Fibroblast of lung (primary cell): ENCODE measurements at regions not wholly inside any gene's neighbourhood (a gene's known extent, or its start where the extent isn't known, plus 50 kb on each side); places are given as distances from the start of the nearest gene placed in this dataset.

Source experiments
- DNase-seq, 2 donors: peaks; one replicate each; pipeline versions ENCODE4 v3.0.0 to v3.0.0-alpha.2; 2010; ENCODE audit warnings: low read depth in 2 of 2
- H2AFZ ChIP-seq: 2 replicates; pipeline ENCODE4 v1.5.1; 2012; ENCODE audit warnings: low read length, control low read depth, inconsistent platforms
- H3K27ac ChIP-seq: 2 replicates; pipeline ENCODE4 v1.5.1; 2011; ENCODE audit warnings: low read length, control low read depth; ENCODE audit not compliant: insufficient read depth
- H3K27me3 ChIP-seq: 2 replicates; pipeline ENCODE4 v1.5.1; 2011; ENCODE audit warnings: mild to moderate bottlenecking, low read length; ENCODE audit not compliant: control insufficient read depth, insufficient read depth
- H3K36me3 ChIP-seq: 2 replicates; pipeline ENCODE4 v1.5.1; 2011; ENCODE audit warnings: low read length; ENCODE audit not compliant: control insufficient read depth, insufficient read depth
- H3K4me1 ChIP-seq: 2 replicates; pipeline ENCODE4 v1.5.1; 2011; ENCODE audit warnings: low read length; ENCODE audit not compliant: control insufficient read depth, insufficient read depth; ENCODE audit errors: extremely low read depth
- H3K4me2 ChIP-seq: 2 replicates; pipeline ENCODE4 v1.5.1; 2011; ENCODE audit warnings: low read length, control low read depth; ENCODE audit not compliant: insufficient read depth; ENCODE audit errors: extremely low read depth
- H3K4me3 ChIP-seq, 4 experiments: fragments of 200-600 bp in 1 of 4; sonication (generic) in 1 of 4; replicated peaks in 1 of 4; 2 replicates each; pipeline ENCODE4 v1.5.1; 2011 to 2016; ENCODE audit warnings: low read length in 4 of 4, low read depth in 3 of 4, mild to moderate bottlenecking in 3 of 4, control low read depth in 2 of 4, inconsistent platforms in 1 of 4, mixed read lengths in 1 of 4; ENCODE audit not compliant: insufficient read depth in 1 of 4; ENCODE audit errors: control extremely low read depth in 1 of 4
- H3K79me2 ChIP-seq: 2 replicates; pipeline ENCODE4 v1.5.1; 2012; ENCODE audit warnings: mild to moderate bottlenecking, low read length, inconsistent platforms; ENCODE audit not compliant: control insufficient read depth, insufficient read depth
- H3K9ac ChIP-seq: 2 replicates; pipeline ENCODE4 v1.5.1; 2011; ENCODE audit warnings: mild to moderate bottlenecking, low read length, control low read depth; ENCODE audit not compliant: insufficient read depth
- H3K9me3 ChIP-seq: 2 replicates; pipeline ENCODE4 v1.5.1; 2012; ENCODE audit warnings: low read depth, low read length; ENCODE audit not compliant: control insufficient read depth, insufficient read depth
- H4K20me1 ChIP-seq: 2 replicates; pipeline ENCODE4 v1.5.1; 2011; ENCODE audit warnings: low read length; ENCODE audit not compliant: control insufficient read depth, insufficient read depth; ENCODE audit errors: extremely low read depth
- CTCF ChIP-seq, 2 donors: IDR thresholded peaks in 1 of 2; conservative IDR thresholded peaks in 1 of 2; 1 replicate in 1 of 2; 2 replicates in 1 of 2; pipeline ENCODE4 v1.5.1; 2011 to 2012; ENCODE audit warnings: low read length in 2 of 2, control low read depth in 1 of 2, inconsistent platforms in 1 of 2, low read depth in 1 of 2, mild to moderate bottlenecking in 1 of 2
- EZH2 ChIP-seq: IDR thresholded peaks from 2 replicates; pipeline ENCODE4 v1.5.1; 2012; ENCODE audit warnings: low read length, control low read depth, mild to moderate bottlenecking; ENCODE audit errors: missing control alignments

- Histone ChIP-seq H3K79me2 (no peaks in the 10 kb centered on the region), H3K27ac (no peak overlapping the region), H3K4me3 (no peak overlapping the region), H3K4me1 (no peaks in the 10 kb centered on the region), H3K36me3 (no peaks in the 10 kb centered on the region), H2AFZ (no peak overlapping the region), H3K9me3 (no peaks in the 10 kb centered on the region), H3K9ac (no peak overlapping the region), H3K27me3 (no peaks in the 10 kb centered on the region), H3K4me2 (no peak overlapping the region), H4K20me1 (no peaks in the 10 kb centered on the region)
- TF ChIP-seq EZH2, result no peak
- no peak for TF ChIP-seq CTCF (conservative IDR thresholded peaks at IDR 0.05 in 1 of 2, IDR thresholded peaks at IDR 0.05 in 1 of 2; ENCODE audit: low read depth in 1 of 2, low read length in 2 of 2)
- DNase-seq, result no peak
These were observed 432.4 kb downstream of the ACTL7B start for GRCh38 chr9:108423433-108423832.

- Histone ChIP-seq H3K9ac (no peak overlapping the region), H3K27ac (no peak overlapping the region), H3K4me2 (no peak overlapping the region), H2AFZ (no peak overlapping the region), H3K9me3 (no peaks in the 10 kb centered on the region), H3K4me3 (no peak overlapping the region), H3K27me3 (no peaks in the 10 kb centered on the region), H3K36me3 (no peaks in the 10 kb centered on the region), H4K20me1 (no peaks in the 10 kb centered on the region), H3K4me1 (no peaks in the 10 kb centered on the region), H3K79me2 (no peaks in the 10 kb centered on the region)
- TF ChIP-seq CTCF (conservative IDR thresholded peaks at IDR 0.05 in 1 of 2, IDR thresholded peaks at IDR 0.05 in 1 of 2; ENCODE audit: low read depth in 1 of 2, low read length in 2 of 2) (no peak), EZH2 (no peak)
- no peak for DNase-seq
These were observed 436.4 kb downstream of the ACTL7B start for GRCh38 chr9:108419379-108419778.

- no peaks in the 10 kb centered on the region for H3K4me1 ChIP-seq
These were observed 438.1 kb downstream of the ACTL7B start for GRCh38 chr9:108417726-108418125.

More at GRCh38 chr9:108417726-108418125, 438.1 kb downstream of the ACTL7B start:
- TF ChIP-seq CTCF (conservative IDR thresholded peaks at IDR 0.05 in 1 of 2, IDR thresholded peaks at IDR 0.05 in 1 of 2; ENCODE audit: low read depth in 1 of 2, low read length in 2 of 2) (no peak), EZH2 (no peak)
- DNase-seq, result peak in 1 of 2 donors; percentile 30
- Histone ChIP-seq H3K27ac (no peak overlapping the region), H3K27me3 (no peaks in the 10 kb centered on the region), H3K9me3 (no peaks in the 10 kb centered on the region), H3K36me3 (no peaks in the 10 kb centered on the region), H2AFZ (no peak overlapping the region), H3K4me2 (no peak overlapping the region), H3K79me2 (no peaks in the 10 kb centered on the region), H3K9ac (no peak overlapping the region), H3K4me3 (no peak overlapping the region), H4K20me1 (no peaks in the 10 kb centered on the region)
